Endothelial cell of umbilical vein (primary cell): ENCODE measurements at regions not wholly inside any gene's neighbourhood (a gene's known extent, or its start where the extent isn't known, plus 50 kb on each side); places are given as distances from the start of the nearest gene placed in this dataset.
"Not testable (repeated sequence)": the region's sequence is repeated elsewhere in the genome, so short reads cannot be mapped to it uniquely, and the experiment has no call there.

Source experiments
- CTCF ChIP-seq, 2 donors: IDR thresholded peaks; 1 replicate in 1 of 2; 2 replicates in 1 of 2; pipeline ENCODE4 v1.5.1; 2011; ENCODE audit warnings: low read length in 2 of 2, mild to moderate bottlenecking in 2 of 2, moderate library complexity in 2 of 2, control low read depth in 1 of 2, inconsistent platforms in 1 of 2, low read depth in 1 of 2; ENCODE audit not compliant: insufficient read depth in 1 of 2; ENCODE audit errors: extremely low read depth in 1 of 2
- EZH2 ChIP-seq: IDR thresholded peaks from 2 replicates; pipeline ENCODE4 v1.6.1; 2012; ENCODE audit warnings: borderline replicate concordance, low read depth, mild to moderate bottlenecking, moderate library complexity, low read length, inconsistent platforms; ENCODE audit not compliant: severe bottlenecking
- POLR2A ChIP-seq: IDR thresholded peaks from 2 replicates; pipeline ENCODE4 v1.6.1; 2012; ENCODE audit warnings: low read depth, mild to moderate bottlenecking, control low read depth, low read length

- TF ChIP-seq EZH2; CTCF (IDR thresholded peaks at IDR 0.05; ENCODE audit: extremely low read depth in 1 of 2, insufficient read depth in 1 of 2, low read depth in 1 of 2, low read length in 2 of 2); POLR2A: not testable (repeated sequence)
These were observed 490.3 kb downstream of the KLHL4 start for GRCh38 chrX:88007873-88008272.
